SU-DHL-6 (cell line): ENCODE measurements at regions not wholly inside any gene's neighbourhood (a gene's known extent, or its start where the extent isn't known, plus 50 kb on each side); places are given as distances from the start of the nearest gene placed in this dataset.

ENCODE experiments used
- CTCF ChIP-seq: fragments of 200-600 bp; sonication (generic); IDR thresholded peaks from one replicate; pipeline ENCODE4 v1.5.1; 2017; ENCODE audit warnings: antibody characterized with exemption, mild to moderate bottlenecking, low read length, moderate library complexity; ENCODE audit not compliant: insufficient read depth, poor library complexity, severe bottlenecking
- EZH2phosphoT487 ChIP-seq: fragments of 200-600 bp; sonication (generic), shearing (Covaris generic); conservative IDR thresholded peaks from 2 replicates; pipeline ENCODE4 v1.6.1; 2018; ENCODE audit warnings: mild to moderate bottlenecking, antibody characterized with exemption, low read length, moderate library complexity, mixed read lengths

- TF ChIP-seq CTCF (no peak), EZH2phosphoT487 (no peak)
Observed at GRCh38 chr17:74040291-74040690, 163.2 kb upstream of the RPL38 start.
